Sigmoid colon (tissue), 4 donors: ENCODE measurements at regions not wholly inside any gene's neighbourhood (a gene's known extent, or its start where the extent isn't known, plus 50 kb on each side); places are given as distances from the start of the nearest gene placed in this dataset.

Experiments
- CTCF ChIP-seq, 4 experiments: fragments of 450-650 bp in 3 of 4; fragments of 200-600 bp in 1 of 4; IDR thresholded peaks; one replicate each; pipeline ENCODE4 v1.5.1; 2016 to 2019; ENCODE audit warnings: antibody characterized with exemption in 4 of 4, mild to moderate bottlenecking in 3 of 4, moderate library complexity in 2 of 4
- EP300 ChIP-seq, 4 donors: sonication (generic); formaldehyde crosslinking; IDR thresholded peaks; one replicate each; pipeline ENCODE4 v1.6.1; 2017; ENCODE audit warnings: antibody characterized with exemption in 4 of 4
- POLR2A ChIP-seq, 2 donors: fragments of 450-650 bp; IDR thresholded peaks; one replicate each; pipeline ENCODE4 v1.6.1; 2016; ENCODE audit warnings: antibody characterized with exemption in 2 of 2, mild to moderate bottlenecking in 2 of 2, moderate library complexity in 2 of 2
- POLR2AphosphoS5 ChIP-seq, 4 donors: sonication (generic); formaldehyde crosslinking; IDR thresholded peaks; one replicate each; pipeline ENCODE4 v1.6.1; 2017; ENCODE audit warnings: antibody characterized with exemption in 4 of 4

DNA sequence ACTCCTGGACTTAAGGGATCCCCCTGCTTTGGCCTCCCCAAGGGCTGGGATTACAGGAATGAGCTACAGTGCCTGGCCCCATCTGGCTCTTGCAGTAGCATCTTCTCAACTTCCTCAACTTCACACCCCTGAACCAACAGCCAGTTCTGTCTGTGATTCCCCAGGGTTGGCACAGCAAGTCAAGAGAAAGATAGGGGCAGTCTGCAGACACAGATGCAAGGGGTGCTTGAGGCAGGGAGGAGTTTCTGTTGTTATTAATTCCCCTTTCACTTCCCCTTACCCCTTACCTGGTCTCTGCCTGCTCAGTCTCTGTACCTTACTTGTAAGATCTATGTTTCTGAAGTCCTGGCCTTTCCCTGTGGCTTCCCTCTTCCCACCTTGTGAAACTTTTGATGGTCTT, 54.1 kb upstream of the MEX3C start:
- TF ChIP-seq POLR2AphosphoS5 (IDR thresholded peaks at IDR 0.05): no peak
- no peak for TF ChIP-seq EP300 (IDR thresholded peaks at IDR 0.05)
- no peak for TF ChIP-seq CTCF (IDR thresholded peaks at IDR 0.05)
- no peak for TF ChIP-seq POLR2A (IDR thresholded peaks at IDR 0.05)
